ENCODE measurements at regions not wholly inside any gene's neighbourhood (a gene's known extent, or its start where the extent isn't known, plus 50 kb on each side); places are given as distances from the start of the nearest gene placed in this dataset.

DNA sequence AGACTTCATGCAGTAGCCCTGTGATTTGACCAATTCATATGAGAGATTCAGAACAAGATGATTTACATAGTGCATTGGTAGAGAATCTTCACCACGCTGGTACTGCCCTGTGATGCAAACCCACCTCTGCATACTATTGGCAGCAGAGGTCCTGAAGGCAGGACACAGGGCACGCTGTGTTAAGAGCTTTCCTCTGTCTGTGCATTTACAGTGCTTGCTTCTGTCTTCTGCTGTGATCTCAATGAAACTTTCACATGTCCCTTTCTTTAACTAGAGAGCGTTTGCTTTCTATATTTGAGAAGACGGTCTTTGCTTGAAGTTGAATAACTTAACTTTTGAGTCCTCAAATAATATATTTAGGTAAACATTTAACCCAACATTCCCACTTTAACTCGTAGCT is 219.0 kb upstream of the SPRY2 start:
- intact Hi-C loops (cut with DNase I) = no loop called here
- Histone ChIP-seq H3K4me1 (peaks cover 0 to 8% (median 3%) of the 10 kb centered on the region in 4 donors), H3K36me3 (no peaks in the 10 kb centered on the region), H3K9me3 (no peaks in the 10 kb centered on the region), H3K27ac (no peak overlapping the region), H3K27me3 (no peaks in the 10 kb centered on the region), H3K4me3 (no peak overlapping the region)
- WGBS, 2 donors = 79 to 84% methylated on average over 5 of the region's 5 CpGs
- DNase-seq = no peak
- TF ChIP-seq POLR2AphosphoS5 (IDR thresholded peaks at IDR 0.05) = no peak
- no peak for TF ChIP-seq EP300 (IDR thresholded peaks at IDR 0.05)
- TF ChIP-seq POLR2A (IDR thresholded peaks at IDR 0.05) = no peak
- TF ChIP-seq, protein P1, sequence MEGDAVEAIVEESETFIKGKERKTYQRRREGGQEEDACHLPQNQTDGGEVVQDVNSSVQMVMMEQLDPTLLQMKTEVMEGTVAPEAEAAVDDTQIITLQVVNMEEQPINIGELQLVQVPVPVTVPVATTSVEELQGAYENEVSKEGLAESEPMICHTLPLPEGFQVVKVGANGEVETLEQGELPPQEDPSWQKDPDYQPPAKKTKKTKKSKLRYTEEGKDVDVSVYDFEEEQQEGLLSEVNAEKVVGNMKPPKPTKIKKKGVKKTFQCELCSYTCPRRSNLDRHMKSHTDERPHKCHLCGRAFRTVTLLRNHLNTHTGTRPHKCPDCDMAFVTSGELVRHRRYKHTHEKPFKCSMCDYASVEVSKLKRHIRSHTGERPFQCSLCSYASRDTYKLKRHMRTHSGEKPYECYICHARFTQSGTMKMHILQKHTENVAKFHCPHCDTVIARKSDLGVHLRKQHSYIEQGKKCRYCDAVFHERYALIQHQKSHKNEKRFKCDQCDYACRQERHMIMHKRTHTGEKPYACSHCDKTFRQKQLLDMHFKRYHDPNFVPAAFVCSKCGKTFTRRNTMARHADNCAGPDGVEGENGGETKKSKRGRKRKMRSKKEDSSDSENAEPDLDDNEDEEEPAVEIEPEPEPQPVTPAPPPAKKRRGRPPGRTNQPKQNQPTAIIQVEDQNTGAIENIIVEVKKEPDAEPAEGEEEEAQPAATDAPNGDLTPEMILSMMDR (IDR thresholded peaks at IDR 0.05) = no peak

DNA sequence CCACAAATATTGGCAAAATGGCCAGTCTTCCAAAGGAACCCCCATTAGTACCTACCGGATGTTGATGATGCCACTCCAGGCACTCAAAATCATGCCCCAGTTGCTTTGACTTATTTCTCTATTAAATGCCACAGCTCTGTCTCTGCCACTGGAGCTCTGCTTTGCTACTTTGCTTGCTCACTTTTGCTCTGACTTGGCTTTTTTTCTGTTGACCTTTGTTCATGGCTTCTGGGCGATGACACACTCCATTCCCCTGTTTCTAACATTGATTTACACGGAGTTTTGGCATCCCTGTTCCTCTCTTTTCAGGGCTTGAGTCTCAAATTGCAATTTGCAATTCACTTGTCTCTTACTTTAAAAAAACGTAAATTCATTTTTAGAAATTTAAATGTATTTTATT is 217.1 kb upstream of the SPRY2 start:
- intact Hi-C loops (cut with DNase I) = no loop called here
- Histone ChIP-seq H3K9me3 (no peaks in the 10 kb centered on the region), H3K27ac (no peak overlapping the region), H3K36me3 (no peaks in the 10 kb centered on the region), H3K4me3 (no peak overlapping the region), H3K4me1 (peaks cover 0 to 8% (median under 1%) of the 10 kb centered on the region in 4 donors), H3K27me3 (no peaks in the 10 kb centered on the region)
- 73 to 84% methylated on average over 4 of the region's 4 CpGs for WGBS, 2 donors
- TF ChIP-seq EP300 (IDR thresholded peaks at IDR 0.05) = no peak
- no peak for TF ChIP-seq POLR2AphosphoS5 (IDR thresholded peaks at IDR 0.05)
- TF ChIP-seq POLR2A (IDR thresholded peaks at IDR 0.05) = no peak
- TF ChIP-seq, protein P1 (IDR thresholded peaks at IDR 0.05) = no peak
- no peak for DNase-seq

DNA sequence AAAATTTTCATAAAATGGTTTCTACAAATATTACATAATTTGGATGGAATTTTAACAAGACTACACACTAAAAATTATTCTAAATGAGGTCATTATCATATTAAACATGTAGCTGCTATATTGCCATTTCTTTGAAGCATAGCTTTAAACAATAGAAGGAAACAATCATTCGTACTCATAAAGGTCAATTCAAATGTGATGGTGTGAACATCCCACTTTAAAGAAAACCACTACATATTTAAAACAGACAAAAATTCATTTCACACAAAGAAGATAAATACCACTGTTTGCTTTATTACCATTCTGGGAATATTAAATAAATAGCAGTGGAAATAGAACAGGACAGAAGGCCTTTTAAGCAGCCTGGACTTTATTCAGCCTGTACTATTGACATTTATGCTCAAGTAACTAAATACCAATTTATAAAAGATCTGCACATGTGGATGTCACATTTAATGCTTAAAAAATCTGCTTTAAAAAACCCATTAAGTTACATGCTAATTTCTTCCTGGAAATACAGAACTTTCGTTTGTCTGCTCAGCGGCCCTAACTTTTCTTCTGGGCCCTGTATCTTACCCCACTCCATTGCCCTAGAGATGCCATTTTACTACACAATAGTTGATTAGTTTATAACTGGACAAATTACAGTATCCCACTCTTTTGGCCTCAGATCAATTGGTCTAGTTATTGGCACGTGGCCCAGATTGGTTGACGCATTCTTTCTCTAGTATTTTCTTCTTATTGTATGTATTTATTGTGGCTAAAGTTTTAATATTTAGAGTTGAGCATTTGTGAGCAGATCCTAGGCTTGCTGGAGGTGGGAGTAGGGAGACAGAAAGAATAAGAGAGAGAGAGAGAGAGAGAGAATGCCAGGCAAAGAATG is 215.1 kb upstream of the SPRY2 start:
- TF ChIP-seq EP300 (IDR thresholded peaks at IDR 0.05) (no peak), POLR2A (IDR thresholded peaks at IDR 0.05) (no peak), POLR2AphosphoS5 (IDR thresholded peaks at IDR 0.05) (no peak)
- TF ChIP-seq, protein P1 (IDR thresholded peaks at IDR 0.05) = no peak
- no peaks in the 10 kb centered on the region for H3K9me3 ChIP-seq
- H3K4me3 ChIP-seq = no peak overlapping the region
- WGBS, 2 donors = 77% methylated on average over 5 of the region's 5 CpGs
- no peaks in the 10 kb centered on the region for H3K27me3 ChIP-seq
- no peaks in the 10 kb centered on the region for H3K36me3 ChIP-seq
- intact Hi-C loops (cut with DNase I) = no loop called here
- no peak for DNase-seq
- no peak overlapping the region for H3K27ac ChIP-seq
- H3K4me1 ChIP-seq = peaks cover 0 to 11% (median 6%) of the 10 kb centered on the region in 4 donors

DNA sequence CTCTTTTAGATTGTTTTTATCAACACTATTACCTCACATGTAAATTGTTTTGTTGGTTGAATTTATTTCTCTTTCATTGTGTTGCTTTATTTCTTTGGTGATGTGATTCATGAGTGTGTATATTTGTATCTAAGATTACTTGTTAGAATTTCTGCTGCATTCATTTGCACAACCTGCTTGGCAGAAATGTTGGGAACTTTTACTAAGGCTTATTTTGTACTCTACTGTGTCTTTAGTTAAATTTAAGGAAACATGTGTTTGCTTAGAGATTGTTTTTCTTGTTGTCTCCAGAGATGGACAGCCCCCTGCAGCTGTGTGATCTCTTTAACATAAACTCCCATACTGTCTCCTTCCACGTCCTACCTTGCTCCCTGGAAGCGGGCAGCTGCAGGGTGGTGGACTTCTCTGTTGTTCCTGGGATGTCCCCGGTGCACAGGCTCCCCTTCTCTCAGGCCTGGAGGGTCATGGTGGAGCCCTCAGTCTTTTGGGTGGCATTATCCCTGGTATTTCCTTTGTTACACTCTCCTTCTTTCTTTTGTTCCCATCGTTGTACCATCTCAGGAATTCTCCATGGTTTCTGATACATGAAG is 212.0 kb upstream of the SPRY2 start:
- no peaks in the 10 kb centered on the region for H3K9me3 ChIP-seq
- DNase-seq = no peak
- H3K36me3 ChIP-seq = no peaks in the 10 kb centered on the region
- WGBS, 2 donors = 55 to 60% methylated on average over 4 of the region's 4 CpGs
- H3K27me3 ChIP-seq = no peaks in the 10 kb centered on the region
- peak overlapping the region in 1 of 4 donors; percentile 11 for H3K27ac ChIP-seq
- TF ChIP-seq, protein P1 (IDR thresholded peaks at IDR 0.05) = no peak
- TF ChIP-seq POLR2A (IDR thresholded peaks at IDR 0.05) (no peak), POLR2AphosphoS5 (IDR thresholded peaks at IDR 0.05) (no peak), EP300 (IDR thresholded peaks at IDR 0.05) (no peak)
- no peak overlapping the region for H3K4me3 ChIP-seq
- intact Hi-C loops (cut with DNase I) = no loop called here
- peaks cover 0 to 12% (median 6%) of the 10 kb centered on the region in 4 donors for H3K4me1 ChIP-seq

All from sigmoid colon (tissue), 6 donors.